Osteocyte (in vitro differentiated cells): ENCODE measurements at regions not wholly inside any gene's neighbourhood (a gene's known extent, or its start where the extent isn't known, plus 50 kb on each side); places are given as distances from the start of the nearest gene placed in this dataset.

Experiments used
- DNase-seq: peaks from one replicate; pipeline ENCODE4 v3.0.0; 2021; ENCODE audit warnings: mixed read lengths; ENCODE audit not compliant: unreplicated experiment; ENCODE audit errors: extremely low spot score
- H3K27ac Mint-ChIP-seq: one replicate; pipeline ENCODE4 v1.8.0; 2021; ENCODE audit warnings: mild to moderate bottlenecking, mixed read lengths; ENCODE audit not compliant: unreplicated experiment
- H3K27me3 Mint-ChIP-seq: one replicate; pipeline ENCODE4 v1.8.0; 2021; ENCODE audit warnings: mixed read lengths; ENCODE audit not compliant: unreplicated experiment
- H3K36me3 Mint-ChIP-seq: one replicate; pipeline ENCODE4 v1.8.0; 2021; ENCODE audit warnings: mixed read lengths; ENCODE audit not compliant: unreplicated experiment
- H3K4me1 Mint-ChIP-seq: one replicate; pipeline ENCODE4 v1.8.0; 2021; ENCODE audit warnings: mixed read lengths; ENCODE audit not compliant: unreplicated experiment
- H3K4me3 Mint-ChIP-seq: one replicate; pipeline ENCODE4 v1.8.0; 2021; ENCODE audit warnings: mild to moderate bottlenecking, moderate library complexity, mixed read lengths; ENCODE audit not compliant: unreplicated experiment
- H3K9me3 Mint-ChIP-seq: one replicate; pipeline ENCODE4 v1.8.0; 2021; ENCODE audit warnings: mixed read lengths; ENCODE audit not compliant: unreplicated experiment
- CTCF ChIP-seq: fragments of 200-600 bp; sonication (generic); IDR thresholded peaks from 2 replicates; pipeline ENCODE4 v1.5.0; 2021; ENCODE audit warnings: antibody characterized with exemption, mild to moderate bottlenecking, moderate library complexity

GRCh38 chr15:29183071-29183831 is 86.4 kb downstream of the NSMCE3 start:
- H3K4me1 Mint-ChIP-seq: peaks cover 11% of the 10 kb centered on the region
- H3K27ac Mint-ChIP-seq: no peak overlapping the region
- H3K36me3 Mint-ChIP-seq: no peaks in the 10 kb centered on the region
- TF ChIP-seq CTCF: no peak
- H3K27me3 Mint-ChIP-seq: peaks cover 10% of the 10 kb centered on the region
- H3K4me3 Mint-ChIP-seq: no peak overlapping the region
- no peak for DNase-seq
- H3K9me3 Mint-ChIP-seq: no peaks in the 10 kb centered on the region

GRCh38 chr15:29182590-29182989 is 87.0 kb downstream of the NSMCE3 start:
- no peak for DNase-seq
- Mint-ChIP-seq H3K27me3 (peaks cover 12% of the 10 kb centered on the region), H3K36me3 (no peaks in the 10 kb centered on the region), H3K4me3 (no peak overlapping the region), H3K9me3 (no peaks in the 10 kb centered on the region), H3K27ac (no peak overlapping the region), H3K4me1 (peaks cover 11% of the 10 kb centered on the region)
- TF ChIP-seq CTCF: no peak

GRCh38 chr15:29172742-29173725 is 96.6 kb downstream of the NSMCE3 start:
- Mint-ChIP-seq H3K4me3 (no peak overlapping the region), H3K27me3 (peaks cover 10% of the 10 kb centered on the region), H3K4me1 (no peaks in the 10 kb centered on the region), H3K27ac (no peak overlapping the region), H3K9me3 (no peaks in the 10 kb centered on the region), H3K36me3 (no peaks in the 10 kb centered on the region)
- no peak for DNase-seq
- no peak for TF ChIP-seq CTCF

- no peak overlapping the region for H3K4me3 Mint-ChIP-seq
- H3K27ac Mint-ChIP-seq: no peak overlapping the region
These were observed 99.1 kb downstream of the NSMCE3 start for GRCh38 chr15:29170521-29170920.

More at GRCh38 chr15:29170521-29170920, 99.1 kb downstream of the NSMCE3 start:
- no peak for DNase-seq
- Mint-ChIP-seq H3K9me3 (no peaks in the 10 kb centered on the region), H3K36me3 (no peaks in the 10 kb centered on the region), H3K4me1 (no peaks in the 10 kb centered on the region), H3K27me3 (peaks cover 15% of the 10 kb centered on the region)
- TF ChIP-seq CTCF: no peak
